ENCODE measurements at regions not wholly inside any gene's neighbourhood (a gene's known extent, or its start where the extent isn't known, plus 50 kb on each side); places are given as distances from the start of the nearest gene placed in this dataset.

GRCh38 chr9:90296539-90296938 lies 346.1 kb downstream of the DIRAS2 start:
- DNase-seq (ENCODE audit: low read depth in 3 of 3) = no peak

- no peak for DNase-seq (ENCODE audit: low read depth in 3 of 3)
Measured at GRCh38 chr9:90299968-90300367, 342.7 kb downstream of the DIRAS2 start.

GRCh38 chr9:90300611-90301276 lies 341.9 kb downstream of the DIRAS2 start:
- no peak for DNase-seq (ENCODE audit: low read depth in 3 of 3)

GRCh38 chr9:90301277-90301653 lies 341.4 kb downstream of the DIRAS2 start:
- no peak for DNase-seq (ENCODE audit: low read depth in 3 of 3)

GRCh38 chr9:90303655-90304054 lies 339.0 kb downstream of the DIRAS2 start:
- no peak for DNase-seq (ENCODE audit: low read depth in 3 of 3)

GRCh38 chr9:90306158-90306557 lies 336.5 kb downstream of the DIRAS2 start:
- no peak for DNase-seq (ENCODE audit: low read depth in 3 of 3)

GRCh38 chr9:90307167-90307833 lies 335.3 kb downstream of the DIRAS2 start:
- no peak for DNase-seq (ENCODE audit: low read depth in 3 of 3)

GRCh38 chr9:90307891-90308290 lies 334.7 kb downstream of the DIRAS2 start:
- no peak for DNase-seq (ENCODE audit: low read depth in 3 of 3)

- DNase-seq (ENCODE audit: low read depth in 3 of 3) = no peak
Measured at GRCh38 chr9:90308691-90309090, 333.9 kb downstream of the DIRAS2 start.

- DNase-seq (ENCODE audit: low read depth in 3 of 3) = no peak
Measured at GRCh38 chr9:90309809-90310520, 332.7 kb downstream of the DIRAS2 start.

GRCh38 chr9:90310521-90310876 lies 332.1 kb downstream of the DIRAS2 start:
- no peak for DNase-seq (ENCODE audit: low read depth in 3 of 3)

GRCh38 chr9:90311811-90312210 lies 330.8 kb downstream of the DIRAS2 start:
- no peak for DNase-seq (ENCODE audit: low read depth in 3 of 3)

- no peak for DNase-seq (ENCODE audit: low read depth in 3 of 3)
Measured at GRCh38 chr9:90322296-90322695, 320.3 kb downstream of the DIRAS2 start.

GRCh38 chr9:90325913-90326653 lies 316.5 kb downstream of the DIRAS2 start:
- no peak for DNase-seq (ENCODE audit: low read depth in 3 of 3)

- DNase-seq (ENCODE audit: low read depth in 3 of 3) = no peak
Measured at GRCh38 chr9:90330231-90330630, 312.4 kb downstream of the DIRAS2 start.

GRCh38 chr9:90331826-90332575 lies 310.6 kb downstream of the DIRAS2 start:
- DNase-seq (ENCODE audit: low read depth in 3 of 3) = no peak

- DNase-seq (ENCODE audit: low read depth in 3 of 3) = no peak
Measured at GRCh38 chr9:90333226-90333625, 309.4 kb downstream of the DIRAS2 start.

- no peak for DNase-seq (ENCODE audit: low read depth in 3 of 3)
Measured at GRCh38 chr9:90340421-90340820, 302.2 kb downstream of the DIRAS2 start.

- DNase-seq (ENCODE audit: low read depth in 3 of 3) = no peak
Measured at GRCh38 chr9:90342607-90343006, 300.0 kb downstream of the DIRAS2 start.

GRCh38 chr9:90343366-90343765 lies 299.3 kb downstream of the DIRAS2 start:
- DNase-seq (ENCODE audit: low read depth in 3 of 3) = no peak

- no peak for DNase-seq (ENCODE audit: low read depth in 3 of 3)
Measured at GRCh38 chr9:90343991-90344390, 298.6 kb downstream of the DIRAS2 start.

- no peak for DNase-seq (ENCODE audit: low read depth in 3 of 3)
Measured at GRCh38 chr9:90365666-90366065, 277.0 kb downstream of the DIRAS2 start.
